HCT116 (cell line): ENCODE measurements at regions not wholly inside any gene's neighbourhood (a gene's known extent, or its start where the extent isn't known, plus 50 kb on each side); places are given as distances from the start of the nearest gene placed in this dataset.

Experiments
- ATAC-seq: fragments of 200-7000 bp; cut with Tn5 transposase; 2 replicates; pipeline ENCODE4 v1.9.1; 2020; ENCODE audit warnings: mild to moderate bottlenecking, moderate library complexity
- BruUV-seq: library from RNA; stranded (reverse); fragments of 400-500 nt; replicated peaks from 2 replicates; lab custom pipeline; 2021; lab: Mats Ljungman, UMichigan
- CTCF ChIA-PET: fragments of 300-600 bp; sonication (Branson Sonifier 250); formaldehyde crosslinking; loops from one replicate; lab custom pipeline; 2021; ENCODE audit warnings: antibody characterized with exemption; lab: Charles Lee
- POLR2A ChIA-PET: fragments of 300-600, 350-600 bp; sonication (Branson Sonifier 250); formaldehyde crosslinking; loops from one replicate; lab custom pipeline; 2021; ENCODE audit warnings: antibody characterized with exemption; lab: Charles Lee
- RAD21 ChIA-PET, 2 experiments: fragments of 300-600 bp; sonication (Branson Sonifier 250); formaldehyde crosslinking; loops; one replicate each; lab custom pipeline; 2023; ENCODE audit warnings: low total read pairs in 2 of 2; ENCODE audit not compliant: uncharacterized antibody in 2 of 2, unreplicated experiment in 2 of 2, low non-redundant PET in 1 of 2; lab: Charles Lee
- DNase-seq: peaks from one replicate; pipeline ENCODE4 v3.0.0-alpha.2; 2010; ENCODE audit warnings: low read depth, low spot score
- H2AFZ ChIP-seq: fragments of 200-600 bp; shearing (Covaris generic), sonication (generic); 2 replicates; pipeline ENCODE4 v1.6.1; 2017; ENCODE audit warnings: low read depth, mixed run types, mixed read lengths, antibody characterized with exemption, low read length; ENCODE audit not compliant: poor library complexity, severe bottlenecking
- H3K27ac ChIP-seq: 2 replicates; pipeline ENCODE4 v1.5.1; 2012; ENCODE audit warnings: low read depth, low read length
- H3K27me3 ChIP-seq: fragments of 200-600 bp; sonication (generic); 2 replicates; pipeline ENCODE4 v1.6.1; 2016; ENCODE audit warnings: mixed run types, low read length, mixed read lengths; ENCODE audit not compliant: insufficient read depth
- H3K36me3 ChIP-seq, 2 experiments: fragments of 200-500 bp in 1 of 2; fragments of 200-600 bp in 1 of 2; sonication (Bioruptor generic) in 1 of 2; sonication (generic) in 1 of 2; 2 replicates each; pipeline versions ENCODE4 v1.5.1 to v1.6.1; 2014 to 2016; ENCODE audit warnings: low read length in 2 of 2, inconsistent platforms in 1 of 2, mixed read lengths in 1 of 2, mixed run types in 1 of 2; ENCODE audit not compliant: insufficient read depth in 2 of 2, control insufficient read depth in 1 of 2
- H3K4me1 ChIP-seq, 2 experiments: fragments of 200-600 bp in 1 of 2; sonication (generic) in 1 of 2; 2 replicates each; pipeline versions ENCODE4 v1.5.1 to v1.6.1; 2012 to 2017; ENCODE audit warnings: low read length in 2 of 2, inconsistent platforms in 1 of 2, mild to moderate bottlenecking in 1 of 2, mixed read lengths in 1 of 2, mixed run types in 1 of 2, moderate library complexity in 1 of 2; ENCODE audit not compliant: insufficient read depth in 2 of 2, control insufficient read depth in 1 of 2
- H3K4me2 ChIP-seq: fragments of 200-600 bp; sonication (generic); 2 replicates; pipeline ENCODE4 v1.6.1; 2017; ENCODE audit warnings: mixed run types, low read length, mixed read lengths
- H3K4me3 ChIP-seq, 2 experiments: fragments of 200-600 bp in 1 of 2; sonication (generic) in 1 of 2; replicated peaks in 1 of 2; 2 replicates each; pipeline ENCODE4 v1.5.1; 2011 to 2016; ENCODE audit warnings: low read length in 2 of 2, control low read depth in 1 of 2, low read depth in 1 of 2, mild to moderate bottlenecking in 1 of 2, mixed read lengths in 1 of 2, mixed run types in 1 of 2
- H3K79me2 ChIP-seq: fragments of 200-600 bp; sonication (generic); 2 replicates; pipeline ENCODE4 v1.6.1; 2017; ENCODE audit warnings: mild to moderate bottlenecking, mixed run types, low read length, moderate library complexity, mixed read lengths; ENCODE audit not compliant: insufficient read depth
- H3K9ac ChIP-seq: fragments of 200-600 bp; sonication (generic); 2 replicates; pipeline ENCODE4 v1.6.1; 2016; ENCODE audit warnings: low read length, mixed read lengths
- H3K9me2 ChIP-seq: fragments of 200-600 bp; sonication (generic), shearing (Covaris generic); 2 replicates; pipeline ENCODE4 v1.6.1; 2017; ENCODE audit warnings: mixed run types, mild to moderate bottlenecking, moderate library complexity; ENCODE audit not compliant: insufficient read depth
- H3K9me3 ChIP-seq, 2 experiments: fragments of 200-500 bp in 1 of 2; fragments of 200-600 bp in 1 of 2; sonication (Bioruptor generic) in 1 of 2; sonication (generic) in 1 of 2; 2 replicates each; pipeline ENCODE4 v1.6.1; 2014 to 2017; ENCODE audit warnings: low read length in 2 of 2, mixed read lengths in 2 of 2, inconsistent platforms in 1 of 2, low read depth in 1 of 2, mild to moderate bottlenecking in 1 of 2, mixed run types in 1 of 2, moderate library complexity in 1 of 2; ENCODE audit not compliant: control insufficient read depth in 1 of 2, insufficient read depth in 1 of 2
- H4K20me1 ChIP-seq: fragments of 200-600 bp; sonication (generic), shearing (Covaris generic); 2 replicates; pipeline ENCODE4 v1.6.1; 2017; ENCODE audit warnings: mixed run types, mild to moderate bottlenecking, moderate library complexity; ENCODE audit not compliant: insufficient read depth
- CBX3 ChIP-seq: IDR thresholded peaks from 2 replicates; pipeline ENCODE4 v1.6.1; 2012; ENCODE audit warnings: low read depth
- EZH2 ChIP-seq: fragments of 200-600 bp; sonication (generic); IDR thresholded peaks from 2 replicates; pipeline ENCODE4 v1.6.1; 2017; ENCODE audit warnings: antibody characterized with exemption, mixed run types
- EZH2phosphoT487 ChIP-seq: fragments of 200-600 bp; IDR thresholded peaks from 2 replicates; pipeline ENCODE4 v1.6.1; 2018; ENCODE audit warnings: antibody characterized with exemption, borderline replicate concordance
- SIN3A ChIP-seq: IDR thresholded peaks from 2 replicates; pipeline ENCODE4 v1.6.1; 2012; ENCODE audit warnings: low read depth
- SRF ChIP-seq: IDR thresholded peaks from 2 replicates; pipeline ENCODE4 v1.6.1; 2012; ENCODE audit warnings: low read depth
- TCF7L2 ChIP-seq: IDR thresholded peaks from 2 replicates; pipeline ENCODE4 v1.7.0; 2011; ENCODE audit warnings: borderline replicate concordance, inconsistent platforms; ENCODE audit not compliant: insufficient read depth, insufficient read length; ENCODE audit errors: extremely low read depth
- ZBTB33 ChIP-seq: IDR thresholded peaks from 2 replicates; pipeline ENCODE4 v1.6.1; 2011; ENCODE audit warnings: mild to moderate bottlenecking, low read length, moderate library complexity; ENCODE audit not compliant: insufficient replicate concordance; ENCODE audit errors: extremely low read depth
- ZNF274 ChIP-seq: fragments of 200-500 bp; sonication (Bioruptor generic); IDR thresholded peaks from 2 replicates; pipeline ENCODE4 v1.6.1; 2014; ENCODE audit warnings: mild to moderate bottlenecking, low read depth, low read length, inconsistent platforms
- intact Hi-C: fragments of 100-400 bp; cut with micrococcal nuclease; formaldehyde crosslinking; loops from 2 replicates; pipeline ENCODE4 v1.10.0; 2022
- TF ChIP-seq, protein P1 (sequence below): IDR thresholded peaks from 2 replicates; pipeline ENCODE4 v1.6.1; 2012
- TF ChIP-seq, protein P2 (sequence below): IDR thresholded peaks from 2 replicates; pipeline ENCODE4 v1.6.1; 2012; ENCODE audit warnings: low read depth

DNA sequence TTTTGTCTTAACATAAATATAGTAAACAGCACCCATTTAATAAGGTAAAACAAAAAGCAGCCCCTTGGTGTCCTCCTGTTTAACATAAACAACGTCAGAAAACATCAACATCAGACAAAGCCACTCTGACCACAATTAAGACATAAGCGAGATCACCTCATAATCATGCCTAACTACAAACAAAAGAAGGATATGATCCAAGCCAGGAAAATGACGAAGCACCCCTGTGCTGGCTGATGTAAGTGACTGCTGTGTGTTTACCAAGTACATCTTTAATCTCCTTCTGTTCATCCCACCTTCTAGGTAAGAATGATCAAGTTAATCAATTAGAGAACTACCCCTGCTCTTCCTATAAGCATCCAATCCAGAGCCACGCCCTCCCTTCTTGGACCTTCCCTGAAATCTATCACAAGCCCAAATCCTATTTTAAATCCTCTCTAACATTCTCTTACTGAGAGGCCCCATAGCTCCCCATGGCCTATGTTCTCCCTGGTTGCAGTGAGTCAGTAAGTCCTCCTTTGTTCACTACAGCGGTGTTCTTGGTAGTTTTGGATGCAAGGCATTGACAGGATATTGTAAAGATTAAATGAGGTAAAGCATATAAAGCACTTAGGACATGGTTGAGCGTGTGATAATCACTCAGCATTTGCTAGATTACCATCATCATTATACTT is 424.2 kb downstream of the TSN start:
- Histone ChIP-seq H4K20me1 (no peaks in the 10 kb centered on the region), H3K9me2 (no peaks in the 10 kb centered on the region), H3K4me2 (no peak overlapping the region), H3K9me3 (no peaks in the 10 kb centered on the region), H3K4me3 (no peak overlapping the region), H3K36me3 (no peaks in the 10 kb centered on the region), H3K9ac (no peak overlapping the region), H3K27ac (no peak overlapping the region), H3K27me3 (no peaks in the 10 kb centered on the region; the same call in 1 of the 2 replicates), H3K4me1 (no peaks in the 10 kb centered on the region), H2AFZ (no peak overlapping the region), H3K79me2 (no peaks in the 10 kb centered on the region)
- ATAC-seq (no peak), DNase-seq (no peak)
- RAD21 ChIA-PET = no interaction called here
- POLR2A ChIA-PET = no interaction called here
- intact Hi-C loops = no loop called here
- CTCF ChIA-PET = no interaction called here
- TF ChIP-seq ZBTB33 (no peak), TCF7L2 (no peak), SIN3A (no peak), EZH2phosphoT487 (no peak), SRF (no peak), CBX3 (no peak)
- BruUV-seq = no TSS peak

- ATAC-seq = no peak
- Histone ChIP-seq H3K27me3 (no peaks in the 10 kb centered on the region; the same call in 1 of the 2 replicates), H3K27ac (no peak overlapping the region), H3K36me3 (no peaks in the 10 kb centered on the region), H3K79me2 (no peaks in the 10 kb centered on the region), H3K4me3 (no peak overlapping the region), H4K20me1 (no peaks in the 10 kb centered on the region), H3K9ac (no peak overlapping the region), H2AFZ (no peak overlapping the region), H3K4me1 (no peaks in the 10 kb centered on the region), H3K9me3 (no peaks in the 10 kb centered on the region), H3K9me2 (no peaks in the 10 kb centered on the region), H3K4me2 (no peak overlapping the region)
- TF ChIP-seq, protein P1, sequence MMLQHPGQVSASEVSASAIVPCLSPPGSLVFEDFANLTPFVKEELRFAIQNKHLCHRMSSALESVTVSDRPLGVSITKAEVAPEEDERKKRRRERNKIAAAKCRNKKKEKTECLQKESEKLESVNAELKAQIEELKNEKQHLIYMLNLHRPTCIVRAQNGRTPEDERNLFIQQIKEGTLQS = no peak
- TF ChIP-seq, protein P2, sequence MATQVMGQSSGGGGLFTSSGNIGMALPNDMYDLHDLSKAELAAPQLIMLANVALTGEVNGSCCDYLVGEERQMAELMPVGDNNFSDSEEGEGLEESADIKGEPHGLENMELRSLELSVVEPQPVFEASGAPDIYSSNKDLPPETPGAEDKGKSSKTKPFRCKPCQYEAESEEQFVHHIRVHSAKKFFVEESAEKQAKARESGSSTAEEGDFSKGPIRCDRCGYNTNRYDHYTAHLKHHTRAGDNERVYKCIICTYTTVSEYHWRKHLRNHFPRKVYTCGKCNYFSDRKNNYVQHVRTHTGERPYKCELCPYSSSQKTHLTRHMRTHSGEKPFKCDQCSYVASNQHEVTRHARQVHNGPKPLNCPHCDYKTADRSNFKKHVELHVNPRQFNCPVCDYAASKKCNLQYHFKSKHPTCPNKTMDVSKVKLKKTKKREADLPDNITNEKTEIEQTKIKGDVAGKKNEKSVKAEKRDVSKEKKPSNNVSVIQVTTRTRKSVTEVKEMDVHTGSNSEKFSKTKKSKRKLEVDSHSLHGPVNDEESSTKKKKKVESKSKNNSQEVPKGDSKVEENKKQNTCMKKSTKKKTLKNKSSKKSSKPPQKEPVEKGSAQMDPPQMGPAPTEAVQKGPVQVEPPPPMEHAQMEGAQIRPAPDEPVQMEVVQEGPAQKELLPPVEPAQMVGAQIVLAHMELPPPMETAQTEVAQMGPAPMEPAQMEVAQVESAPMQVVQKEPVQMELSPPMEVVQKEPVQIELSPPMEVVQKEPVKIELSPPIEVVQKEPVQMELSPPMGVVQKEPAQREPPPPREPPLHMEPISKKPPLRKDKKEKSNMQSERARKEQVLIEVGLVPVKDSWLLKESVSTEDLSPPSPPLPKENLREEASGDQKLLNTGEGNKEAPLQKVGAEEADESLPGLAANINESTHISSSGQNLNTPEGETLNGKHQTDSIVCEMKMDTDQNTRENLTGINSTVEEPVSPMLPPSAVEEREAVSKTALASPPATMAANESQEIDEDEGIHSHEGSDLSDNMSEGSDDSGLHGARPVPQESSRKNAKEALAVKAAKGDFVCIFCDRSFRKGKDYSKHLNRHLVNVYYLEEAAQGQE = no peak
- TF ChIP-seq ZBTB33 (no peak), ZNF274 (no peak), EZH2 (no peak)
- ChIA-PET POLR2A (no interaction called here), CTCF (no interaction called here), RAD21 (no interaction called here)
- DNase-seq = no peak
- BruUV-seq = no TSS peak
- intact Hi-C loops = no loop called here
These were observed 425.5 kb downstream of the TSN start for GRCh38 chr2:122180972-122181371.
